Left colon (tissue), 2 donors: ENCODE measurements at regions not wholly inside any gene's neighbourhood (a gene's known extent, or its start where the extent isn't known, plus 50 kb on each side); places are given as distances from the start of the nearest gene placed in this dataset.

Experiments used
- ATAC-seq: fragments of 200-7000 bp; cut with Tn5 transposase; one replicate; pipeline ENCODE4 v1.9.1; 2020; ENCODE audit warnings: mild to moderate bottlenecking, moderate library complexity
- DNase-seq, 2 donors: peaks; one replicate each; pipeline ENCODE4 v3.0.0-alpha.2; 2020
- intact Hi-C, 2 donors: fragments of 100-400 bp; cut with DNase I in 1 of 2; cut with micrococcal nuclease in 1 of 2; formaldehyde crosslinking; loops; one replicate each; pipeline versions ENCODE4 v1.11.2 to v1.14.0; 2022; cut with DNase I, micrococcal nuclease
- donor health status: DM: no; HTN: no; CAD: no.
- donor health status: DM: yes; HTN: yes; CAD: no.

DNA sequence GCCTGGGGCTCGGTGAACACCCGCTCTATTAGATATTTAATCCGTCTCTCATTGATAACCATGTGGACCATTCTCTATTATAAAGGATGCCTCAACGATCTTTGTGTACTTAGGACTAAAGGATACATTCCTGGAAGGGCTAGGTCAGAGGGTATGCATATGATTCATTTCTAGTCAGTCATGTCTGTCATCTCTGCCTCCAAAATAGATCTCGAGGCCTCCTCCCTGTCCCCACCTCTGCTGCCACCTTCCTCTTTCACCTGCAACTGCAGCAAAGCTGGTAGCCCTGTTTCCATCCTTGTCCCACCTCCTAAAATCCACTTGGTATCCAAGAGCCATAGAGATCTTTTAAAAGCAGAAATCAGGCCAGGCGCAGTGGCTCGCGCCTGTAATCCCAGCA lies 121.5 kb downstream of the KATNIP start:
- intact Hi-C loops = no loop called here
- ATAC-seq (no peak), DNase-seq (no peak)

DNA sequence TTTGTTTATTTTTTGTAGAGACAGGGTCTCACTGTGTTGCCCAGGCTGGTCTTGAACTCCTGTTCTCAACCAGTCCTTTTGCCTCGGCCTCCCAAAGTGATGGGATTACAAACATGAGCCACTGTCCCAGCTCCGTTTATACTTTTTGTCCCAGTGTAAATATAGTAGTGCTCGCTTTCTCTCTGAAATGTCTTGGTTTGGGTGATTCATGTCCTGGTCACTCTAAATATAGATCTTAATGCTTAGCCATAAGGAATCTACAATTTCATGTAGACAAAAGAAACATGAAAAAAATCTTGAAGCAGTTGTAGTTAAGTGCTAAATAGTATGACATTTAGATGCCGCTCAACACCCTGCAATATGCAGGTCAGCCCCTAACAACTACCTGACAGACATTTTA lies 126.9 kb downstream of the KATNIP start:
- intact Hi-C loops = no loop called here
- no peak for ATAC-seq
- no peak for DNase-seq

DNA sequence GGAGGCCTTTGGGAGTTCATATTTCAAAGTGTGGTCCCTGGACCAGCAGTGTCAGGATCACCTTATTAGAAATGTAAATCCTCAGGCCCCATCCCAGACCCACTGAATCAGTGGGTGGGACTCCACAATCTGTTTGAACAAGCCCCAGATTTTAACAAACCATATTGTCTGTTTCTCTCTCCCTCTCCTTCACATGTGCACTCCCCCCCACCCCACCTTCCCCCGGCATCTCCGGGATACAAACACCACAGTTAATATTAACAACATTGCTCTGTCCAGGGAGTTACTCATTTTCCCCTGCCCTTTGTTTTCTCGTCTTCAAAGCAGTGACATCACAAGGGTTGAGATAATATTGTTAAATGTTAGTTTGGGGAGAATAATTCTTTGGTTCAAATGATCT lies 127.3 kb downstream of the KATNIP start:
- ATAC-seq = no peak
- intact Hi-C loops = no loop called here
- no peak for DNase-seq

GRCh38 chr16:27678955-27679354 lies 129.0 kb downstream of the KATNIP start:
- intact Hi-C loops = no loop called here
- ATAC-seq (no peak), DNase-seq (no peak)

GRCh38 chr16:27679899-27680298 lies 130.0 kb downstream of the KATNIP start:
- no peak for ATAC-seq
- DNase-seq = no peak
- intact Hi-C loops = no loop called here

- no peak for ATAC-seq
- no peak for DNase-seq
- intact Hi-C loops = no loop called here
Observed at GRCh38 chr16:27681681-27682080, 131.7 kb downstream of the KATNIP start.

DNA sequence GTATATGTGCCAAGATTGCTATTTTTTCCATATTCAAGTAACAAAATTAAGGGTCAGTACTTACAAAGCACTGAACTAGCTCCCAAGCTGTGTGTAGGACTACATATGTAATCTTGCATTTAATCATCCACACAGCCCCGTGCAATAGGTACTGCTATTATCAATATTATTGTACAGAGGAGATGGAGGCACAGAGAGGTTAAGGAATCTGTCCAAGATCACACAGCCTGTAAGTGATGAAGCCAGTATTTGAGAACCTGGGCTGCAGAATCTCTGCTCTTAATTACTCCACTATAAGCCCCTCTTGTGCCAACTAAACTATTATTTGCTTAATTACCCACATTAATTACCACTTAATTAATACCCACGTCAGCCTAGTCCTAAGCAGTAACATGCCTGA lies 134.1 kb downstream of the KATNIP start:
- intact Hi-C loops = no loop called here
- ATAC-seq (no peak), DNase-seq (no peak)

- intact Hi-C loops = no loop called here
- ATAC-seq (no peak), DNase-seq (peak in 1 of 2 donors; percentile 7)
Observed at GRCh38 chr16:27685807-27686206, 135.9 kb downstream of the KATNIP start.

DNA sequence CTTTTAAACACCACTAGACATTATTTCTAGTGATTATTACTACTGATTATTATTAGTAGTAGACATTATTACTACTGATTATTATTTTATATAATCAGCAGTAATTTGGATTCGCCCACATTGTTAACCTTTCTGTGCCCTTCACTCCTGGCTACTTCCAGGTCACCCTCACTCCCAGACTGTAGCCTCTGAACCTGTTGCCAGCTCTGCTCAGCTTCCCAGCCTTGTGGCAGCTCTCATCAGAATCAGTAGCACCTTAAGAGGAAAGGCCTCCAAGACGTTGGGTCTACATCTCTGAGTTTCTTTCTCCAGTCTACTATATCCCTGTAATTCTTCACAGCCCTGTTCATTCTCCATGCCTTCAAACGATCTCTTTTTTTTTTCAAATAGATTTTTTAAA lies 137.0 kb downstream of the KATNIP start:
- intact Hi-C loops = no loop called here
- ATAC-seq (no peak), DNase-seq (no peak)

DNA sequence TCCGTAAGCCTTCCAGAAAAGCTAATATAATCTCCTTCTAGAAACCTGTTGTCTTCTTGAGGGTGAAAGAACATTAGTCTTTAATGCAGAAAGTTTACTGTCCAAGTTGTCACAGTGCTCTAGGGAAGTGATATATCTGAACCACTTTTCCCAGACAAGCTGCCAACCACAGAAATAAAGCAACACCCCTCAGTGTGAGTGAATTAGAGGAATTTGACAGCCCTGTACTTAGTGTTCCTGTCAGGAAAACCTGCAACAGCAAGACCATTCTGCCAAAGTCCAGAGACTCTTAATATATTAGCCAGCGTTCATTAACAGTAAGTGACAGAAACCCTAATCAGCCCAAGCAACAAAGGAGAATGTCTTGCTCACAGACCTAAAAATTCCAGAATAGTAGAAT lies 137.7 kb downstream of the KATNIP start:
- no peak for DNase-seq
- no peak for ATAC-seq
- intact Hi-C loops = no loop called here

GRCh38 chr16:27689711-27690110 lies 139.8 kb downstream of the KATNIP start:
- ATAC-seq (no peak), DNase-seq (no peak)
- intact Hi-C loops = no loop called here

GRCh38 chr16:27690608-27691007 lies 140.7 kb downstream of the KATNIP start:
- peak in 1 of 2 donors; percentile 34 for DNase-seq

DNA sequence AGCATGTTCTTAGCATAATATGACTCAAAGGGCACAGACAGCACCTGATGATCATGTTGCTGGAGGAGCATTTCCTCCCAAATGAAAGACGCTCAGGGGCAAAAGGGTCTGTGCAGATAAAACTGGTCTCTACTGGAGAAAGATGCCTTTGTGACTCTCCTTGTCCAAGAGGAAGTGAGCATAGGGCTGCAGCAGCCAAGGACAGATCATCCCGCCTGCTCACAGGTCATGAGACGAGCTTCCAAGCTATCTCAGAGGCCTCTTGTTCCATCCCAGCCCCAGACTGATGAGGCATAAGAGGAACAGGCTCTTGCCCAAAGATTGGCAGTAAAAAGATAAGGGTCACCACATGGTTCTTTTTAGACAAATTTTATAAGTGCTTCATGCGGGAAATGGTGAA lies 141.8 kb downstream of the KATNIP start:
- DNase-seq (no peak), ATAC-seq (no peak)
- intact Hi-C loops = no loop called here

More at GRCh38 chr16:27690608-27691007, 140.7 kb downstream of the KATNIP start:
- peak; percentile 82 for ATAC-seq
- intact Hi-C loops = no loop called here

- DNase-seq = no peak
- ATAC-seq = no peak
- intact Hi-C loops = no loop called here
Observed at GRCh38 chr16:27692576-27692975, 142.6 kb downstream of the KATNIP start.

DNA sequence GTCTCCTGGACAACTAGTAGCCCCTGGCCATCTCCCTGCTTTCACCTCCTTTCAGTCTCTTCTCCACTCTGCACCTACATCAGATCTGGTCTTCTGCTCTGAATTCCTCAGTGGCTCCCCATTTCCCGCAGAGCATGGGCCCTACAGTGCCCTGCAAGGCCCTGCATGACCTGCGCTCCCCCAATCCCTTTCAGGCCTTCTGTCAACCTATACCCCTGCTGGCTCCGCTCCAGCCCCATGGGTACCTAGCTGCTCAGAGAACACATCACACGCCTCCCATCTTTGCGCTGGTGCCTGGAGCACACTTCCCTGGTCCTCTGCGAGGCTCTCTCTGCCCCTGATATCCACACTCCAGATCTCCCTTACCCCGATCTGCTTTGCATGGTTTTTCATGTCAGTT lies 145.2 kb downstream of the KATNIP start:
- DNase-seq = no peak
- intact Hi-C loops = no loop called here
- no peak for ATAC-seq

GRCh38 chr16:27698266-27698665 lies 148.3 kb downstream of the KATNIP start:
- ATAC-seq (no peak), DNase-seq (peak in 1 of 2 donors; percentile 34)
- intact Hi-C loops = no loop called here

GRCh38 chr16:27698746-27699145 lies 148.8 kb downstream of the KATNIP start:
- no peak for ATAC-seq
- intact Hi-C loops = no loop called here
- DNase-seq = no peak

DNA sequence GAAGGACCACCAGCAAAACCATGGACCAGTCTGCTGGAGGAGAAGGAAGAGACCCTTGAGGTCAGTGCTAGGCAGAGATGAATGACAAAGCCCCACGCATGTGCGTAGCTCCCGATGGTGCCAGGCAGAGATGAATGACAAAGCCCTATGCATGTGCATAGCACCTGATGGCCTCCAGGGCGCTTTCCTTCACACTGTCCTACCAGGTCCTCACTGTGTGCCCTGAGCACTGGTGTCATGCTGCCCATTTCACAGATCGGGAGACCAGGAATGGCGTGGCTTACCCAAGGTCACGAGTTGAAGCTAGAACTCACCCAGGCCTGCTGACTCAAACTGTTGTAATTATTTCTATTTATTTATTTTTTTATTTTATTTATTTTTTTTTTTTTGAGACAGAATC lies 149.6 kb downstream of the KATNIP start:
- ATAC-seq (no peak), DNase-seq (no peak)
- intact Hi-C loops = no loop called here

GRCh38 chr16:27700304-27700995 lies 150.5 kb downstream of the KATNIP start:
- ATAC-seq (no peak), DNase-seq (no peak)
- intact Hi-C loops = no loop called here

DNA sequence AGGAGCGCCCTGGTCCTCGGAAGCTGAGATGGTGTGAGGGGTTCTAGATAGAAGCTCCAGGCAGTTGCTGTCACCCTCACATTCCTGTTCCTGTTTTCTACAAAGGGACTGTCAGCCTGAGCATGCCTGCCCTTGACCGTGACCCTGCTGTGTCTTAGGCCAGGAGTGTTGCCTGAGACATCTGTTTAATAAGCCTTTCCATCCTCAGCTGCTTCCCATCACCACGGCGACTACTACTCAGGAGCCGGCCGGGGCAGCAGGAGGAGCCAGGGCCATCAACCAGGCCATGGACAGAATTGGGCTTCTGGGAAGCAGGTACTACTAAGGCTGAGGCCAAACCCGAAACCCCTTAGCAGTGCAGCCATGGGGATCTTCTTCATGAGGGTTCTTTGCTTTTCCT lies 151.4 kb downstream of the KATNIP start:
- no peak for ATAC-seq
- no peak for DNase-seq
- intact Hi-C loops = no loop called here

- intact Hi-C loops = no loop called here
- DNase-seq (no peak), ATAC-seq (no peak)
Observed at GRCh38 chr16:27703121-27703520, 153.2 kb downstream of the KATNIP start.
